OCI-LY1 (cell line): ENCODE measurements at regions not wholly inside any gene's neighbourhood (a gene's known extent, or its start where the extent isn't known, plus 50 kb on each side); places are given as distances from the start of the nearest gene placed in this dataset.

Experiments used
- EZH2 ChIP-seq: fragments of 200-600 bp; sonication (generic), shearing (Covaris generic); IDR thresholded peaks from 2 replicates; pipeline ENCODE4 v1.8.0; 2017; ENCODE audit warnings: borderline replicate concordance, mixed run types, mild to moderate bottlenecking, antibody characterized with exemption, low read length, moderate library complexity, mixed read lengths
- TF ChIP-seq, protein P1 (sequence below): fragments of 200-600 bp; sonication (generic), shearing (Covaris generic); IDR thresholded peaks from 2 replicates; pipeline ENCODE4 v1.5.1; 2017; ENCODE audit warnings: mild to moderate bottlenecking, antibody characterized with exemption, low read length, moderate library complexity, mixed read lengths

DNA sequence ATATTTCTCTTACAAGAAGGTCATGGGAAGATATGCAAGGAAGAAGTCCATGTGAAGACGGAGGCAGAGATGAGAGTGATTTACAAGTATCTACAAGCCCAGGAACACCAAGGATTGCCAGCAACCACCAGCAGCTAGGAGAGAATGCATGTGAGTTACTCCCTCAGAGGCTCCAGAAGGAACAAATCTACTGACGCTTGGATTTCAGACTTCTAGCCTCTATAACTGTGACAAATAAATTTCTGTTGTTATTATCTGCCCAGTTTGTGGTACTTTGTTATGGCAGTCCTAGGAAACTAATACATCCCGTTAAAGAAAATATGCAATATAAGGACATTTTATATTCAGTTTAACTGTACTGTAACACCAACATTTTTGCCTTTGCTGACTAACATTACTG lies 283.9 kb downstream of the BCHE start:
- TF ChIP-seq, protein P1, sequence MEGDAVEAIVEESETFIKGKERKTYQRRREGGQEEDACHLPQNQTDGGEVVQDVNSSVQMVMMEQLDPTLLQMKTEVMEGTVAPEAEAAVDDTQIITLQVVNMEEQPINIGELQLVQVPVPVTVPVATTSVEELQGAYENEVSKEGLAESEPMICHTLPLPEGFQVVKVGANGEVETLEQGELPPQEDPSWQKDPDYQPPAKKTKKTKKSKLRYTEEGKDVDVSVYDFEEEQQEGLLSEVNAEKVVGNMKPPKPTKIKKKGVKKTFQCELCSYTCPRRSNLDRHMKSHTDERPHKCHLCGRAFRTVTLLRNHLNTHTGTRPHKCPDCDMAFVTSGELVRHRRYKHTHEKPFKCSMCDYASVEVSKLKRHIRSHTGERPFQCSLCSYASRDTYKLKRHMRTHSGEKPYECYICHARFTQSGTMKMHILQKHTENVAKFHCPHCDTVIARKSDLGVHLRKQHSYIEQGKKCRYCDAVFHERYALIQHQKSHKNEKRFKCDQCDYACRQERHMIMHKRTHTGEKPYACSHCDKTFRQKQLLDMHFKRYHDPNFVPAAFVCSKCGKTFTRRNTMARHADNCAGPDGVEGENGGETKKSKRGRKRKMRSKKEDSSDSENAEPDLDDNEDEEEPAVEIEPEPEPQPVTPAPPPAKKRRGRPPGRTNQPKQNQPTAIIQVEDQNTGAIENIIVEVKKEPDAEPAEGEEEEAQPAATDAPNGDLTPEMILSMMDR = no peak
- no peak for TF ChIP-seq EZH2
